GM21717 (cell line): ENCODE measurements at regions not wholly inside any gene's neighbourhood (a gene's known extent, or its start where the extent isn't known, plus 50 kb on each side); places are given as distances from the start of the nearest gene placed in this dataset.
"Not testable (repeated sequence)": the region's sequence is repeated elsewhere in the genome, so short reads cannot be mapped to it uniquely, and the experiment has no call there.

Source experiments
- ATAC-seq: cut with Tn5 transposase; IDR thresholded peaks from one replicate; pipeline ENCODE4 v1.9.1; 2021; ENCODE audit warnings: mild to moderate bottlenecking, moderate library complexity; ENCODE audit not compliant: unreplicated experiment

- no peak for ATAC-seq
These were observed 153.2 kb downstream of the CRPPA start for GRCh38 chr7:16267953-16268820.

GRCh38 chr7:16266877-16267276, 154.5 kb downstream of the CRPPA start:
- no peak for ATAC-seq

- not testable (repeated sequence) for ATAC-seq
These were observed 154.9 kb downstream of the CRPPA start for GRCh38 chr7:16266470-16266869.

- no peak for ATAC-seq
These were observed 155.4 kb downstream of the CRPPA start for GRCh38 chr7:16265863-16266458.

- ATAC-seq: no peak
These were observed 156.2 kb downstream of the CRPPA start for GRCh38 chr7:16264823-16265804.

GRCh38 chr7:16264036-16264819, 157.1 kb downstream of the CRPPA start:
- no peak for ATAC-seq

- ATAC-seq: not testable (repeated sequence)
These were observed 158.0 kb downstream of the CRPPA start for GRCh38 chr7:16263377-16263776.

GRCh38 chr7:16261654-16262053, 159.7 kb downstream of the CRPPA start:
- ATAC-seq: no peak

GRCh38 chr7:16261100-16261499, 160.2 kb downstream of the CRPPA start:
- ATAC-seq: no peak

GRCh38 chr7:16260236-16260728, 161.1 kb downstream of the CRPPA start:
- ATAC-seq: no peak

GRCh38 chr7:16256419-16256818, 164.9 kb downstream of the CRPPA start:
- ATAC-seq: not testable (repeated sequence)

- ATAC-seq: not testable (repeated sequence)
These were observed 165.4 kb downstream of the CRPPA start for GRCh38 chr7:16255952-16256351.

- not testable (repeated sequence) for ATAC-seq
These were observed 170.7 kb downstream of the CRPPA start for GRCh38 chr7:16250655-16251054.

GRCh38 chr7:16249204-16249603, 172.1 kb downstream of the CRPPA start:
- not testable (repeated sequence) for ATAC-seq

GRCh38 chr7:16248556-16248955, 172.8 kb downstream of the CRPPA start:
- not testable (repeated sequence) for ATAC-seq

GRCh38 chr7:16244469-16244868, 176.9 kb downstream of the CRPPA start:
- no peak for ATAC-seq

GRCh38 chr7:16242920-16243319, 178.4 kb downstream of the CRPPA start:
- no peak for ATAC-seq

- no peak for ATAC-seq
These were observed 180.3 kb downstream of the CRPPA start for GRCh38 chr7:16241017-16241416.

- ATAC-seq: no peak
These were observed 185.0 kb downstream of the CRPPA start for GRCh38 chr7:16236381-16236780.
